ENCODE measurements at regions not wholly inside any gene's neighbourhood (a gene's known extent, or its start where the extent isn't known, plus 50 kb on each side); places are given as distances from the start of the nearest gene placed in this dataset.

GRCh38 chr2:83633423-83633822, 825.7 kb downstream of the SUCLG1 start:
- TF ChIP-seq POLR2A (IDR thresholded peaks at IDR 0.05) (no peak), CTCF (IDR thresholded peaks at IDR 0.05) (no peak)

All from heart left ventricle (tissue), 13 donors.